Medulla oblongata (tissue), 1 donor: ENCODE measurements at regions not wholly inside any gene's neighbourhood (a gene's known extent, or its start where the extent isn't known, plus 50 kb on each side); places are given as distances from the start of the nearest gene placed in this dataset.
A peak's percentile ranks its signal among the peaks of the same experiment; 100 is the strongest.

Experiments used
- DNase-seq: peaks from one replicate; pipeline ENCODE4 v3.0.0-alpha.2; 2015; ENCODE audit errors: extremely low spot score

DNA sequence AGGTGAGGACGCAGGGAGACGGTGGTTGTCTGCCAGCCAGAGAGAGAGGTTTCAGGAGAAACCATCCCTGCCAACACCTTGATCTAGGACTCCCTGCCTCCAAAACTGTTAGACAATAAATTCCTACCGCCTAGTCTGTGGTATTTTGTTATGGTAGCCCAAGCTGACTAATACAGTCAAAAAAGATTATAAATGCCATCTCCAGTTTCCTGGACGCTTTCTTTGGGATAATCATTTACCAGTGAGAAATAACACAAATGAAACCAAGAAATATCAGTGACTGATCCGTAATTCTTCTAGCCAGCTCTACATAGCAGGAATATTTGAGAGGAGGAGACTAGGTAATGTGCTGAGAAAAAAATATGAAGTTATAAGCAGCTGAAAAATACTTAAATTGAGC lies 707.8 kb upstream of the LMCD1 start:
- DNase-seq, result no peak

DNA sequence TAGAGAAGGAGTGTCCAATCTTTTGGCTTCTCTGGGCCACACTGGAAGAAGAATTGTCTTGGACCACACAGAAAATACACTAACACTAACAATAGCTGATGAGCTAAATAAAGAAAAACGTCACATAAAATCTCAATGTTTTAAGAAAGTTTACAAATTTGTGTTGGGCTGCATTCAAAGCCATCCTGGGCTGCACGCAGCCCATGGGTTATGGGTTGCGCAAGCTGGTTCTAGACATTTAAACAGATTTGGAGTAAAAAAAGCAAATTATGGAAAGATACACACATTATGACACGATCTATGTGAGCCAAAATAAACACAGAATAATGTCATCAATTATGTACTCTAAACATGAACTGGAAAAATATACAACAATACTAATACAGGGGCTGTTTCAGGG lies 703.3 kb upstream of the LMCD1 start:
- no peak for DNase-seq

- peak; percentile 44 for DNase-seq
These were observed 701.4 kb upstream of the LMCD1 start for GRCh38 chr3:7800006-7800780.

DNA sequence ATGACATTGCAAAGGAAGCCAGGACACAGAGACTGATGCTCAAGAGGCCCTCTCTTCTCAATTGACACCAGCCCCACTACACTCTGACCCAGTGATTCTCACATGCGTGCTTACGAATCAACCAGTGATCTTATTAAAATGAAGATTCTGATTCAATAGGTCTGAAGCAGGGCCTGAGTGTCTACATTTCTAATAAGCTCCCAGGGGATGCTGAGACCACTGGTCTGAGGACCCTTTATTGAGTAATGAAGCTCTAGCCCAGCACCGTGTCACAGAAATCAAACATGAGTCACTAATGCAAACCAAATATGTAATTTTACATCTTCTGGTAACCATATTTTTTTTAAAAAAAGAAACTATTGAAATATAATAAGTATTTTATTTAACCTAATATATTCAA lies 689.1 kb upstream of the LMCD1 start:
- DNase-seq, result no peak

- no peak for DNase-seq
These were observed 688.3 kb upstream of the LMCD1 start for GRCh38 chr3:7813365-7813764.

- DNase-seq, result no peak
These were observed 684.4 kb upstream of the LMCD1 start for GRCh38 chr3:7817239-7817638.

DNA sequence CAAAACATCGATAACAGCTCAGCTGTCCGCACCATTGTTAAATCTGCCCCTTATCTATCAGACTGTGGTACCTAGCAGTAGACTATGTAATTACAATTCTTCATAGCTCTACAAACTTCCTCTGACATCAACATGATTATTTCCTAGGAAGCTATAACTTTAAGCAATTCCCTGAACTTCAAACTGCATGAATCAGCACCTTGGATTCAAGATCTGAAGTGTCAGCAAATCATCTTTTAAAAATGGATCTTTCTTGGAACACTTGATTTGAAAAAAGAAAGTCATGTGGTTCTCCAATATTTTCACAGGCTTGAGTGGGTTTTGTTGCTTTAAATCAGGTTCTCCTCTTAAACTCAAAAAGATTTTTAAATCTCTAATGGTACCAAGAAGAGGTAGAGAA lies 680.7 kb upstream of the LMCD1 start:
- no peak for DNase-seq

DNA sequence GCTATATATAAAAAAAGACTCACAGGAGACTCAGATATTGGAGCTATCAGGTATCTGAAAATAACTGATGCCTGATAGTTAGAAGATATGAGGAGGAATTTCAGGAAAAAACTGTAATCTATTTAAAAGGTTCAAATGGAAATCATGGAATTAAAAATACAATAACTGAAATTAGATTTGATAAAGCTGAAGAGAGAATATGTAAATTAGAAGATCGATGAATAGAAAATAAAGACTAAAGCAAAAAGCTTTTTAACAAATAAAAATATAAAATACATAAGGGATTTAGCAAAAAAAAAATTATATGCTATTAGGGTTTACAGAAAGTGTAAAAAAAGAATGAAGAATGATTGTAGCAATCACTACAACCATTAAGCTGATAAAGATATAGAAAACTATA lies 679.8 kb upstream of the LMCD1 start:
- DNase-seq, result no peak

GRCh38 chr3:7841451-7841850 lies 660.2 kb upstream of the LMCD1 start:
- DNase-seq, result no peak

DNA sequence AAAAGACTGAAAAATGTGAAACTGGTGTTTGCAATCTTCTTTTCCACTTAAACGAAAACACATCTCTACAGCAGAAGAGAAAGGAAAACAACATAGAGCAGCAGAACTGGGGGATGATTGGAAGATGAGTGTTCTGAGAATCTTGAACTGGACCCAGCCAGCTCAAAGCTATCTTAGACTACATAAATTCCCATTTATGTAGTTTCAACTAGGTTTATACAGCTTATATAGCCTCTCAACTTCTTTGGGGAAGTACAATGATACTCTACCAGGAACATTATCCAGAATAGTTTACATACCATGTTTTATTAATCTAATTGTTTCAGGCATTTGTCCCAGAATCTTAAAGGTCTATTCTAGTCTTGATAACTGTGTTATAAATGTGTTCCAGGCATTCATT lies 658.2 kb upstream of the LMCD1 start:
- DNase-seq, result no peak

DNA sequence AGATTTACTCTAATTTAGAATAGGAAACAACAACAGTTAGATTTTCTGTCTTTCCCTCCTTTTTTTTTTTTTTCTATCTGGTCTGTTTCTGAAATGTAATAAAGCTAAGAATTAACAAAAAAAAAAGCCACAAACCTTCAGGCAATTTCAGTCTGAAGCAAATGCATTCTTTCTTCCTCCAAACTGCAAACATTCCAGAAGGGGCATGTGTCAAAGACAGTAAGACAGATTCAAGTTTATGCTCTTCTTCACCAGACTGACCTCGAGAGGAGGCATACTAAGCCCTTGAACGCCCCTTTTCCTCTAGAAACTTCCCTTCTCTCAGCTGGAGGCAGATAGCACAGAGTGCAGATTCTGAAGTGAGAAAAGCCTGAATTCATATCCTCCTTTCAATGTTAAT lies 654.6 kb upstream of the LMCD1 start:
- no peak for DNase-seq

DNA sequence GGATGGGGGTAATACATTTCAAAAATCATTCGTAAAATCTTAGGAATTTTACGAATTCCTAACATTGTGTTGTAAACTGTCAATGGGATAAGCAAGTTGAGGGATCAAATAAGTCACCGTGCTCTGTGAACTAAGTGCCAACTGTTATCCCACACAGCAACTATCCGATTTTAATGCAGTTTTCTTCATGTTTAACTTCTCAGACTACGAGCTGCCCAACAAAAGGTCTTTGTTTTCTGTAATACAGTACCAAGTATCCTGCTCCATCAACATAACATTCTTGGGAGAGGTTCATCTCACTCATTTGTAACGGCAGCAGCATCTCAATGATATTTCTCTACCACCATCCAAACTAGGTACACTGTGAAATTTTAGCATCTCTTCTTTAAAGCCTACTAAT lies 654.1 kb upstream of the LMCD1 start:
- no peak for DNase-seq

DNA sequence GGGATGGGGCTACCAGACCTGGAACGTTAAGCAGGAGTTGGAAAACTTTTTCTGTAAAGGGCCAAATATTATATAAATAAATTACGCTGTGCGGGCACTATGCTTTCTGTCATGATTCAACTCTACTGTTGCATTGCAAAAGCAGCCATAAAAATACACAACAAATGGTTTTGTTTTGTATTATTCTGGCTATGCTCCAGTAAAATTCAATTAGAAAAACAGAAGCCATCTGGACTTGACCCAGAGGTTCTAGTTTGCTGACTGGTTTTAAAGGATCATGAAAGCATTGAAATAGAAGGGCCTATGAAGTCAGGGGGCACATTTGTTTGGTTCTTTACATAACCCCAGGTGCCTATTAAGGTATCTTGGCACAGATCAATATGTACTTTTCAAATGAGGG lies 647.4 kb upstream of the LMCD1 start:
- no peak for DNase-seq

GRCh38 chr3:7854721-7855120 lies 646.9 kb upstream of the LMCD1 start:
- no peak for DNase-seq

DNA sequence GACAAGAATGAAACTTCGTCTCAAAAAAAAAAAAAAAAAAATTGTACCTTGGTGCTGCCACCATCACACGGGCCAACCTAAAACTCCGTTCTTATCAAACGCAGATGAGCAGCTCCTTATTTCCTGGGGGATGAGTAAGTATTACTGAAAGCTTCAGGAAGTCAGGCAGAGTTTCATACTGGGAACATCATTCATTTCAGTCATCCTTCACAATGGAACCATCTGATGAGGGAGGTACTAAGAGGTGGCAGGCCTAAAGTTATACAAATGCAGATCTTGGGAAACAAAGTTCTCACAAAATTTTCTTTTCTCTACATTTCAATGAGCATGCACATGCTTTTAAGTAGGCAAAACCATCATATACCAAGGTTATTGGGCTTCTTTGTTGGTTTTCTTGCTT lies 636.0 kb upstream of the LMCD1 start:
- no peak for DNase-seq

GRCh38 chr3:7867587-7867986 lies 634.0 kb upstream of the LMCD1 start:
- DNase-seq, result no peak

GRCh38 chr3:7871003-7871560 lies 630.5 kb upstream of the LMCD1 start:
- no peak for DNase-seq

DNA sequence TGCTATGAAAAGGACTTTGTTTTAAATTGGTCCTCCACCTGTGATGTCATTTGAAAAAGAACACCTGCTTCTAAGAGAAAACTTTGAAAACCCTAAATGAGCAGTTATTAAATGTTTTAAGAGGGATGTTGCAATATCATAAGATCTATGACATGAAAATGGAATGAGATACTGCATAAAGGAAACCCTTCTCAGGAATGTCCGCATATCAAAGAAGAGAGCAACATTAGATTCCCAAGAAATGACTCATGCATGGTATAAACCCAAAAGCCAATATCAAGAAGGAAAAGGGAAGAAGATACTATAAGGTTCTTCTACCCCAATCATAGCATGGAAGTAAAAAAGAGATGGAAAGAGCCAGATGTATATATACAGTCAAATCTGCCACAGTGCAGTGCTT lies 627.5 kb upstream of the LMCD1 start:
- DNase-seq, result no peak

GRCh38 chr3:7875925-7876324 lies 625.7 kb upstream of the LMCD1 start:
- DNase-seq, result no peak

DNA sequence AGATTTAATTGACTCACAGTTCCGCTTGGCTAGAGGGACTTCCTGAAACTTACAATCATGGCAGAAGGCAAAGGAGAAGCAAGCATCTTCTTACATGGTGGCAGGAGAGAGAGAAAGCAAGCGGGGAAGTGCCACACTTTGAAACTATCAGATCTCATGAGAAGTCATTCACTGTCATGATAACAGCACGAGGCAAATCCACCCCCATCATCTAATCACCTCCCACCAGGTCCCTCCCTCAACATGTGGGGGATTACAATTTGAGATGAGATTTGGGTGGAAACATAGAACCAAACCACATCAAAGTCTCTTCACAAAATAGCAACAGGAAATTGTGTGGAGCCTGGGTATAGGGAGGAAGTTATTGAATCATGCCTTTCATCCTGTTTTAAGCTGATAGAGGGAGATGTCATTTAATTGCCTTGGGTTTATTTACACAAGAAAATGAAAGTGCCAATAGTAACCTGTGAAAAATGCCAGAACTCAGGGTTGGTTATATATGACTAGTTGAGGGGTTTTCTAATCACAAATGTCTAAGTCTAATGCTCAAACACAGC lies 624.8 kb upstream of the LMCD1 start:
- DNase-seq, result no peak

GRCh38 chr3:7877312-7877711 lies 624.3 kb upstream of the LMCD1 start:
- no peak for DNase-seq

DNA sequence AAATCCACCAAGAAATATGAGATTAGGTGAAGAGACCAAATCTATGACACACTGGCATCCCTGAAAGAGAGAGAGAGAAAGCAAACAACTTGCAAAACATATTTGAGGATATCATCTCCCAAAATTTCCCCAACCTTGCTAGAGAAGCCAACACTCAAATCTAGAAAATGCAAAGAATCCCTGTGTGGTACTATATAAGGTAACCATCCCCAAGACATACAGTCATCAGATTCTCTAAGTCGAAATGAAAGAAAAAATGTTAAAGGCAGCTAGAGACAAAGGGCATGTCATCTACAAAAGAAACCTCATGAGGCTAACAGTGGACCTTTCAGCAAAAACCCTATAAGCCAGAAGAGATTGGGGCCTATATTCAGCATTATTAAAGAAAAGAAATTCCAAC lies 622.1 kb upstream of the LMCD1 start:
- DNase-seq, result no peak

DNA sequence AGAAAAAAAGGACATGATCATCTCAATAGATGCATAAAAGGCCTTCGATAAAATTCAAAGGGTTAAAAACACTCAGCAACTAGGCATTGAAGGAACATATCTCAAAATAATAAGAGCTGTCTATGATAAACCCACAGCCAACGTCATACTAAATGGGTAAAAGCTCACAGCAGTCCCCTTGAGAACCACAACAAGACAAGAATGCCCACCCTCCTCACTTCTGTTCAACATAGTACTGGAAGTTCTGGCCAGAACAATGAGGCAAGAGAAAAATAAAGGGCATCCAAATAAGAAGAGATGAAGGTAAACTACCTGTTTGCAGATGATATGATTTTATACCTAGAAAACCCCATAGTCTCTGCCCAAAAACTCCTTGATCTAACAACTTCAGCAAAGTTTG lies 619.7 kb upstream of the LMCD1 start:
- no peak for DNase-seq

DNA sequence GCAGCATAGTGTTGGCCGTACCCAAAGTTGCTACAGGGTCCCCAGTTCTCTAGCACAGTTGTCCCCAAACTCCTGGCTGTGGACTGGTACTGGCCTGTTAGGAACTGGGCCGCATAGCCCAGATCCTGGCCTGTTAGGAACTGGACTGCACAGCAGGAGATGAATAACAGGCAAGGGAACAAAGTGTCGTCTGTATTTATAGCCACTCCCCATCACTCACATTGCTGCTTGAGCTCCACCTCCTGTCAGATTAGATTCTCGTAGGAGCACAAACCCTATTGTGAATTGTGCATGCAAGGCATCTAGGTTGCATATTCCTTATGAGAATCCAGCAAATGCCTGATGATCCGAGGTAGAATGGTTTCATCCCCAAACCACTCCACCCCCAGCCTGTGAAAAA lies 604.0 kb upstream of the LMCD1 start:
- DNase-seq, result peak; percentile 46
